Smooth muscle cell (in vitro differentiated cells): ENCODE measurements at regions not wholly inside any gene's neighbourhood (a gene's known extent, or its start where the extent isn't known, plus 50 kb on each side); places are given as distances from the start of the nearest gene placed in this dataset.
"Not testable (repeated sequence)": the region's sequence is repeated elsewhere in the genome, so short reads cannot be mapped to it uniquely, and the experiment has no call there.

ENCODE experiments used
- DNase-seq: peaks from one replicate; lab custom pipeline; 2025; ENCODE audit not compliant: unreplicated experiment; lab: John Stamatoyannopoulos, UW
- H2AFZ ChIP-seq: fragments of 200-600 bp; sonication (generic); 2 replicates; pipeline ENCODE4 v1.6.0; 2016; ENCODE audit warnings: antibody characterized with exemption, low read depth, mild to moderate bottlenecking
- H3F3A ChIP-seq: fragments of 200-600 bp; sonication (generic); 2 replicates; pipeline ENCODE4 v1.6.0; 2017; ENCODE audit warnings: antibody characterized with exemption, low read depth
- H3K27ac ChIP-seq: fragments of 200-600 bp; sonication (generic); 2 replicates; pipeline ENCODE4 v1.5.1; 2016; ENCODE audit warnings: low read depth, mild to moderate bottlenecking
- H3K27me3 ChIP-seq: fragments of 200-600 bp; sonication (generic); 2 replicates; pipeline ENCODE4 v1.6.1; 2016; ENCODE audit warnings: low read depth, mild to moderate bottlenecking
- H3K36me3 ChIP-seq: fragments of 200-600 bp; sonication (generic); 2 replicates; pipeline ENCODE4 v1.5.1; 2016; ENCODE audit warnings: low read depth
- H3K4me1 ChIP-seq: fragments of 200-600 bp; sonication (generic); 2 replicates; pipeline ENCODE4 v1.5.1; 2016; ENCODE audit warnings: low read depth
- H3K4me2 ChIP-seq: fragments of 200-600 bp; sonication (generic); 2 replicates; pipeline ENCODE4 v1.6.0; 2016; ENCODE audit warnings: mild to moderate bottlenecking
- H3K4me3 ChIP-seq: fragments of 200-600 bp; sonication (generic); 2 replicates; pipeline ENCODE4 v1.5.1; 2016; ENCODE audit warnings: mild to moderate bottlenecking
- H3K79me2 ChIP-seq: fragments of 200-600 bp; sonication (generic); 2 replicates; pipeline ENCODE4 v1.6.0; 2016; ENCODE audit warnings: low read depth, mild to moderate bottlenecking
- H3K9ac ChIP-seq: fragments of 200-600 bp; sonication (generic); 2 replicates; pipeline ENCODE4 v1.6.0; 2016; ENCODE audit warnings: low read depth
- H3K9me3 ChIP-seq: fragments of 200-600 bp; sonication (generic); replicated peaks from 2 replicates; pipeline ENCODE4 v1.5.1; 2016; ENCODE audit warnings: low read depth
- H4K20me1 ChIP-seq: fragments of 200-600 bp; sonication (generic); 2 replicates; pipeline ENCODE4 v1.6.0; 2016; ENCODE audit warnings: low read depth
- CTCF ChIP-seq: fragments of 200-600 bp; sonication (generic); IDR thresholded peaks from 2 replicates; pipeline ENCODE4 v1.5.1; 2017; ENCODE audit warnings: borderline replicate concordance, mild to moderate bottlenecking, antibody characterized with exemption; ENCODE audit not compliant: insufficient read depth, poor library complexity, severe bottlenecking
- WGBS: methylation state at CpG from one replicate; pipeline ENCODE4 v1.1.7; 2016; ENCODE audit warnings: low lambda C conversion rate; 5-methylcytosine and 5-hydroxymethylcytosine counted together

- Histone ChIP-seq H3K4me2 (no peak overlapping the region), H2AFZ (no peak overlapping the region), H3K9ac (no peak overlapping the region), H3K27ac (no peak overlapping the region), H3K36me3 (no peaks in the 10 kb centered on the region), H3K9me3 (no peaks in the 10 kb centered on the region), H3K4me1 (no peaks in the 10 kb centered on the region), H3F3A (no peaks in the 10 kb centered on the region), H3K4me3 (no peak overlapping the region), H3K27me3 (no peaks in the 10 kb centered on the region), H4K20me1 (no peaks in the 10 kb centered on the region), H3K79me2 (no peaks in the 10 kb centered on the region)
- DNase-seq, result no peak
- WGBS, result 91% methylated on average over 2 of the region's 2 CpGs
- no peak for TF ChIP-seq CTCF
Measured at GRCh38 chr5:25515525-25515924, 870.7 kb upstream of the CDH10 start.

- H2AFZ ChIP-seq, H3K9me3 ChIP-seq, H3K27ac ChIP-seq, H3K9ac ChIP-seq, H3F3A ChIP-seq, H3K4me3 ChIP-seq, H3K27me3 ChIP-seq, H3K36me3 ChIP-seq, H3K4me1 ChIP-seq, H3K4me2 ChIP-seq, DNase-seq, H3K79me2 ChIP-seq, H4K20me1 ChIP-seq: not testable (repeated sequence)
- WGBS, result 95% methylated on average over 2 of the region's 2 CpGs
Measured at GRCh38 chr5:25510692-25511091, 865.9 kb upstream of the CDH10 start.

- not testable (repeated sequence) for H3F3A ChIP-seq, DNase-seq, H3K4me2 ChIP-seq, H3K4me3 ChIP-seq, H3K4me1 ChIP-seq, H3K27ac ChIP-seq, H3K9ac ChIP-seq, H3K79me2 ChIP-seq, H2AFZ ChIP-seq, H3K36me3 ChIP-seq, H3K27me3 ChIP-seq, H4K20me1 ChIP-seq, H3K9me3 ChIP-seq
- 100% methylated on average over 4 of the region's 4 CpGs for WGBS
Measured at GRCh38 chr5:25508011-25508410, 863.2 kb upstream of the CDH10 start.

- Histone ChIP-seq H3K4me1 (no peaks in the 10 kb centered on the region), H3K4me2 (no peak overlapping the region), H3K9ac (no peak overlapping the region), H3K9me3 (no peaks in the 10 kb centered on the region), H3F3A (no peaks in the 10 kb centered on the region), H3K27me3 (no peaks in the 10 kb centered on the region), H3K4me3 (no peak overlapping the region), H4K20me1 (no peaks in the 10 kb centered on the region), H3K27ac (no peak overlapping the region), H3K36me3 (no peaks in the 10 kb centered on the region), H2AFZ (peak overlapping the region; percentile 18), H3K79me2 (no peaks in the 10 kb centered on the region)
- no peak for TF ChIP-seq CTCF
- WGBS, result 50% methylated on average over 1 of the region's 1 CpG
- DNase-seq, result no peak
Measured at GRCh38 chr5:25500635-25501034, 855.9 kb upstream of the CDH10 start.

- Histone ChIP-seq H3K27me3 (no peaks in the 10 kb centered on the region), H3K4me3 (no peak overlapping the region), H3K9ac (no peak overlapping the region), H3K79me2 (no peaks in the 10 kb centered on the region), H2AFZ (no peak overlapping the region), H3F3A (no peaks in the 10 kb centered on the region), H3K9me3 (peaks cover 3% of the 10 kb centered on the region), H4K20me1 (no peaks in the 10 kb centered on the region), H3K4me2 (peak overlapping the region; percentile 9), H3K27ac (no peak overlapping the region), H3K4me1 (no peaks in the 10 kb centered on the region), H3K36me3 (no peaks in the 10 kb centered on the region)
- no peak for DNase-seq
- WGBS, result 60% methylated on average over 6 of the region's 6 CpGs
- TF ChIP-seq CTCF, result no peak
Measured at GRCh38 chr5:25489834-25490538, 845.2 kb upstream of the CDH10 start.
